Activated CD8-positive, alpha-beta memory T cell treated with anti-CD3 and anti-CD28 coated beads, Interleukin-2, amount 10 ng/mL, durations not matched to agents 7 days and 5 days (primary cell): ENCODE measurements at regions not wholly inside any gene's neighbourhood (a gene's known extent, or its start where the extent isn't known, plus 50 kb on each side); places are given as distances from the start of the nearest gene placed in this dataset.
"Not testable (repeated sequence)": the region's sequence is repeated elsewhere in the genome, so short reads cannot be mapped to it uniquely, and the experiment has no call there.

Experiments used
- ATAC-seq: fragments of 150-1000 bp; cut with Tn5 transposase; one replicate; pipeline ENCODE4 v1.10.0; 2021; ENCODE audit warnings: moderate library complexity
- CTCF ChIA-PET: fragments of 350-600 bp; sonication (Branson Sonifier 250); formaldehyde crosslinking; loops from one replicate; lab custom pipeline; 2021; ENCODE audit warnings: antibody characterized with exemption; lab: Charles Lee
- DNase-seq: peaks from one replicate; pipeline ENCODE4 v3.0.0-alpha.2; 2020
- H3K27ac Mint-ChIP-seq: one replicate; pipeline ENCODE4 v1.8.0; 2021; ENCODE audit warnings: mild to moderate bottlenecking, mixed read lengths
- H3K27me3 Mint-ChIP-seq: one replicate; pipeline ENCODE4 v1.8.0; 2021; ENCODE audit warnings: mixed read lengths
- H3K36me3 Mint-ChIP-seq: one replicate; pipeline ENCODE4 v1.8.0; 2021; ENCODE audit warnings: mild to moderate bottlenecking, mixed read lengths
- H3K4me1 Mint-ChIP-seq: one replicate; pipeline ENCODE4 v1.8.0; 2021; ENCODE audit warnings: mixed read lengths
- H3K4me3 Mint-ChIP-seq: one replicate; pipeline ENCODE4 v1.8.0; 2021; ENCODE audit warnings: mild to moderate bottlenecking, moderate library complexity, mixed read lengths
- H3K9me3 Mint-ChIP-seq: one replicate; pipeline ENCODE4 v1.8.0; 2022; ENCODE audit warnings: low read depth, mixed read lengths

- H3K27ac Mint-ChIP-seq, H3K27me3 Mint-ChIP-seq, CTCF ChIA-PET: not testable (repeated sequence)
Measured at GRCh38 chr20:48493331-48493730, 334.5 kb downstream of the PREX1 start.

GRCh38 chr20:48492715-48493070 is 335.1 kb downstream of the PREX1 start:
- CTCF ChIA-PET: no interaction called here

More at GRCh38 chr20:48493331-48493730, 334.5 kb downstream of the PREX1 start:
- H3K4me3 Mint-ChIP-seq, H3K9me3 Mint-ChIP-seq, ATAC-seq, DNase-seq, H3K36me3 Mint-ChIP-seq, H3K4me1 Mint-ChIP-seq: not testable (repeated sequence)

GRCh38 chr20:48492015-48492714 is 335.6 kb downstream of the PREX1 start:
- Mint-ChIP-seq H3K9me3 (no peaks in the 10 kb centered on the region), H3K4me1 (peaks cover 4% of the 10 kb centered on the region), H3K36me3 (no peaks in the 10 kb centered on the region), H3K4me3 (no peak overlapping the region), H3K27me3 (peaks cover 10% of the 10 kb centered on the region), H3K27ac (no peak overlapping the region)
- ATAC-seq: no peak
- CTCF ChIA-PET: no interaction called here
- DNase-seq: no peak

More at GRCh38 chr20:48492715-48493070, 335.1 kb downstream of the PREX1 start:
- peaks cover 6% of the 10 kb centered on the region for H3K27me3 Mint-ChIP-seq
- DNase-seq (no peak), ATAC-seq (no peak)
- no peak overlapping the region for H3K4me3 Mint-ChIP-seq
- no peaks in the 10 kb centered on the region for H3K36me3 Mint-ChIP-seq
- H3K4me1 Mint-ChIP-seq: no peaks in the 10 kb centered on the region
- H3K9me3 Mint-ChIP-seq: no peaks in the 10 kb centered on the region
- no peak overlapping the region for H3K27ac Mint-ChIP-seq

GRCh38 chr20:48490961-48491831 is 336.6 kb downstream of the PREX1 start:
- CTCF ChIA-PET: no interaction called here
- Mint-ChIP-seq H3K27ac (no peak overlapping the region), H3K9me3 (no peaks in the 10 kb centered on the region), H3K4me1 (peaks cover 4% of the 10 kb centered on the region), H3K4me3 (no peak overlapping the region), H3K27me3 (peaks cover 14% of the 10 kb centered on the region), H3K36me3 (no peaks in the 10 kb centered on the region)
- ATAC-seq (no peak), DNase-seq (no peak)

GRCh38 chr20:48490341-48490740 is 337.5 kb downstream of the PREX1 start:
- CTCF ChIA-PET, H3K27ac Mint-ChIP-seq, H3K4me1 Mint-ChIP-seq, DNase-seq, H3K36me3 Mint-ChIP-seq, ATAC-seq, H3K9me3 Mint-ChIP-seq, H3K4me3 Mint-ChIP-seq: not testable (repeated sequence)
- H3K27me3 Mint-ChIP-seq: peaks cover 18% of the 10 kb centered on the region

- no peak for DNase-seq
- H3K27me3 Mint-ChIP-seq: peaks cover 19% of the 10 kb centered on the region
- no peak overlapping the region for H3K27ac Mint-ChIP-seq
- no peak for ATAC-seq
- no peaks in the 10 kb centered on the region for H3K9me3 Mint-ChIP-seq
- no peaks in the 10 kb centered on the region for H3K36me3 Mint-ChIP-seq
- peaks cover 4% of the 10 kb centered on the region for H3K4me1 Mint-ChIP-seq
- H3K4me3 Mint-ChIP-seq: no peak overlapping the region
- CTCF ChIA-PET: no interaction called here
Measured at GRCh38 chr20:48489656-48490055, 338.1 kb downstream of the PREX1 start.

GRCh38 chr20:48489046-48489463 is 338.7 kb downstream of the PREX1 start:
- Mint-ChIP-seq H3K36me3 (no peaks in the 10 kb centered on the region), H3K9me3 (no peaks in the 10 kb centered on the region), H3K27ac (no peak overlapping the region), H3K4me1 (peaks cover 4% of the 10 kb centered on the region), H3K4me3 (no peak overlapping the region), H3K27me3 (peaks cover 21% of the 10 kb centered on the region)
- ATAC-seq (no peak), DNase-seq (no peak)
- CTCF ChIA-PET: no interaction called here

GRCh38 chr20:48488334-48489034 is 339.3 kb downstream of the PREX1 start:
- H3K27me3 Mint-ChIP-seq: peaks cover 22% of the 10 kb centered on the region
- H3K4me3 Mint-ChIP-seq, H3K36me3 Mint-ChIP-seq, ATAC-seq, H3K9me3 Mint-ChIP-seq, DNase-seq, H3K4me1 Mint-ChIP-seq, H3K27ac Mint-ChIP-seq, CTCF ChIA-PET: not testable (repeated sequence)

GRCh38 chr20:48486065-48486464 is 341.7 kb downstream of the PREX1 start:
- no peak for DNase-seq
- no peak overlapping the region for H3K4me3 Mint-ChIP-seq
- H3K27me3 Mint-ChIP-seq: peaks cover 41% of the 10 kb centered on the region

GRCh38 chr20:48485153-48485552 is 342.6 kb downstream of the PREX1 start:
- H3K27ac Mint-ChIP-seq, H3K9me3 Mint-ChIP-seq, CTCF ChIA-PET, H3K4me3 Mint-ChIP-seq, H3K4me1 Mint-ChIP-seq, DNase-seq, ATAC-seq, H3K36me3 Mint-ChIP-seq: not testable (repeated sequence)
- peaks cover 48% of the 10 kb centered on the region for H3K27me3 Mint-ChIP-seq

More at GRCh38 chr20:48486065-48486464, 341.7 kb downstream of the PREX1 start:
- CTCF ChIA-PET: no interaction called here
- peaks cover 4% of the 10 kb centered on the region for H3K4me1 Mint-ChIP-seq
- H3K36me3 Mint-ChIP-seq: no peaks in the 10 kb centered on the region
- H3K27ac Mint-ChIP-seq: no peak overlapping the region
- no peaks in the 10 kb centered on the region for H3K9me3 Mint-ChIP-seq
- no peak for ATAC-seq

- ATAC-seq (no peak), DNase-seq (no peak)
- H3K4me3 Mint-ChIP-seq: no peak overlapping the region
- peaks cover 55% of the 10 kb centered on the region for H3K27me3 Mint-ChIP-seq
- no peak overlapping the region for H3K27ac Mint-ChIP-seq
- peaks cover 12% of the 10 kb centered on the region for H3K4me1 Mint-ChIP-seq
- CTCF ChIA-PET: interaction anchor here (0.7 kb wide), 1 partner anchor 529 kb away, joined by 3 read pairs; no protein-coding TSS in a partner anchor
- no peaks in the 10 kb centered on the region for H3K9me3 Mint-ChIP-seq
- H3K36me3 Mint-ChIP-seq: no peaks in the 10 kb centered on the region
Measured at GRCh38 chr20:48483334-48484066, 344.3 kb downstream of the PREX1 start.

GRCh38 chr20:48482790-48483189 is 345.0 kb downstream of the PREX1 start:
- DNase-seq (no peak), ATAC-seq (no peak)
- H3K36me3 Mint-ChIP-seq: no peaks in the 10 kb centered on the region
- peaks cover 55% of the 10 kb centered on the region for H3K27me3 Mint-ChIP-seq
- peaks cover 15% of the 10 kb centered on the region for H3K4me1 Mint-ChIP-seq
- CTCF ChIA-PET: interaction anchor here (0.9 kb wide), 1 partner anchor 10 kb away, joined by 3 read pairs; no protein-coding TSS in a partner anchor
- no peaks in the 10 kb centered on the region for H3K9me3 Mint-ChIP-seq
- no peak overlapping the region for H3K27ac Mint-ChIP-seq
- H3K4me3 Mint-ChIP-seq: no peak overlapping the region
